Panc1 (cell line): ENCODE measurements at regions not wholly inside any gene's neighbourhood (a gene's known extent, or its start where the extent isn't known, plus 50 kb on each side); places are given as distances from the start of the nearest gene placed in this dataset.

Experiments used
- CTCF ChIP-seq: fragments of 450-650 bp; IDR thresholded peaks from 2 replicates; pipeline ENCODE4 v1.5.1; 2017; ENCODE audit warnings: mild to moderate bottlenecking
- POLR2AphosphoS5 ChIP-seq: IDR thresholded peaks from 2 replicates; pipeline ENCODE4 v1.6.1; 2012; ENCODE audit warnings: mild to moderate bottlenecking, low read depth, low read length, moderate library complexity
- REST ChIP-seq, 2 experiments: IDR thresholded peaks; 2 replicates each; pipeline ENCODE4 v1.6.1; 2011 to 2012; ENCODE audit warnings: low read depth in 2 of 2, control low read depth in 1 of 2, low read length in 1 of 2, mild to moderate bottlenecking in 1 of 2, moderate library complexity in 1 of 2; ENCODE audit not compliant: insufficient read depth in 1 of 2
- TCF7L2 ChIP-seq: IDR thresholded peaks from 2 replicates; pipeline ENCODE4 v1.6.1; 2011; ENCODE audit warnings: mild to moderate bottlenecking, low read depth, low read length, inconsistent platforms

GRCh38 chr16:16578701-16579100, 199.8 kb downstream of the NPIPA7 start:
- TF ChIP-seq CTCF = no peak
- no peak for TF ChIP-seq POLR2AphosphoS5
- no peak for TF ChIP-seq TCF7L2
- no peak for TF ChIP-seq REST (IDR thresholded peaks at IDR 0.05; ENCODE audit: insufficient read depth in 1 of 2, low read depth in 2 of 2, low read length in 1 of 2)
